Kidney (tissue), 13 donors: ENCODE measurements at regions not wholly inside any gene's neighbourhood (a gene's known extent, or its start where the extent isn't known, plus 50 kb on each side); places are given as distances from the start of the nearest gene placed in this dataset.

Experiments
- DNase-seq, 5 donors: peaks; one replicate each; pipeline ENCODE4 v3.0.0-alpha.2; 2013 to 2020
- FAIRE-seq: peaks from 2 replicates; lab custom pipeline; 2012; peaks lifted over from hg19 to GRCh38; lab: Jason Lieb, UNC
- H3K27ac ChIP-seq, 2 donors: one replicate each; pipeline ENCODE4 v1.7.0; 2013; ENCODE audit warnings: low read depth in 2 of 2, low read length in 2 of 2, inconsistent platforms in 1 of 2
- H3K27me3 ChIP-seq: one replicate; pipeline ENCODE4 v1.7.1; 2013; ENCODE audit warnings: low read length, inconsistent platforms; ENCODE audit not compliant: control insufficient read depth, insufficient read depth
- H3K36me3 ChIP-seq, 3 donors: one replicate each; pipeline versions ENCODE4 v1.7.0 to v1.7.1; 2013; ENCODE audit warnings: low read length in 3 of 3, control low read depth in 1 of 3, inconsistent platforms in 1 of 3; ENCODE audit not compliant: insufficient read depth in 3 of 3, control insufficient read depth in 2 of 3
- H3K4me1 ChIP-seq, 3 donors: one replicate each; pipeline versions ENCODE4 v1.7.0 to v1.7.1; 2013; ENCODE audit warnings: low read length in 3 of 3, inconsistent platforms in 1 of 3, low read depth in 1 of 3; ENCODE audit not compliant: control insufficient read depth in 2 of 3, insufficient read depth in 2 of 3
- H3K4me3 ChIP-seq, 3 donors: one replicate each; pipeline versions ENCODE4 v1.7.0 to v1.8.1; 2013; ENCODE audit warnings: low read length in 3 of 3, control low read depth in 1 of 3, inconsistent platforms in 1 of 3
- H3K9ac ChIP-seq, 3 donors: one replicate each; pipeline versions ENCODE4 v1.7.0 to v1.7.1; 2013; ENCODE audit warnings: low read length in 3 of 3, control low read depth in 1 of 3, inconsistent platforms in 1 of 3
- H3K9me3 ChIP-seq, 3 donors: one replicate each; pipeline versions ENCODE4 v1.7.0 to v1.7.1; 2013; ENCODE audit warnings: low read length in 3 of 3, control low read depth in 1 of 3, inconsistent platforms in 1 of 3; ENCODE audit not compliant: control insufficient read depth in 2 of 3, insufficient read depth in 1 of 3
- intact Hi-C: fragments of 100-400 bp; cut with DNase I; formaldehyde crosslinking; loops from one replicate; pipeline ENCODE4 v1.11.1; 2022
- TF ChIP-seq, protein P1 (sequence below): IDR thresholded peaks from 3 replicates; pipeline ENCODE4 v1.5.1; 2012; ENCODE audit warnings: mild to moderate bottlenecking, moderate library complexity, borderline replicate concordance; ENCODE audit not compliant: insufficient read depth; ENCODE audit errors: extremely low read depth
- donor health status: control.
- donor health status: control.
- donor health status: control.
- donor health status: control.
- donor health status: control.
- donor health status: DM: yes; HTN: yes; CAD: no.
- donor health status: Normal renal cell carcinoma (clear cell type).

DNA sequence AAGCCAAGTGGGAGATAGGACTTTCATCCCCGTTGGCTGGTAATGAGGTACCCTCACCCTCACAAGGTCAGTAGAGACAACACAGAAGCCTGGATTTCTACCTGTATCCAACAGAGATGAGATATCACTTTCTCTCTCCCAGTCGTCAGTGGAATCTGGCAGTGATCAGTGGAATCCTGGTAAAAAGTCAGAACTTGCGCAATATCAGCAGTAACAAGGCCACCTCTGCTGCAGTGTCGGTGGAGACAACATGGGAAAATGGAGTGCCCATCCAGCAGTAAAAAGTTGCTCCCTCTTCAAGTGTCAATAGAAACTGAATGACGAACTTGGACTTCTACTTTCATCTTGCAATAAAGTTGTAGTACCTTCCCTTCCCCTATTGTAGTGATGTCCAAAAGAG lies 615.9 kb downstream of the ETS1 start:
- H3K27me3 ChIP-seq, result no peaks in the 10 kb centered on the region
- TF ChIP-seq, protein P1, sequence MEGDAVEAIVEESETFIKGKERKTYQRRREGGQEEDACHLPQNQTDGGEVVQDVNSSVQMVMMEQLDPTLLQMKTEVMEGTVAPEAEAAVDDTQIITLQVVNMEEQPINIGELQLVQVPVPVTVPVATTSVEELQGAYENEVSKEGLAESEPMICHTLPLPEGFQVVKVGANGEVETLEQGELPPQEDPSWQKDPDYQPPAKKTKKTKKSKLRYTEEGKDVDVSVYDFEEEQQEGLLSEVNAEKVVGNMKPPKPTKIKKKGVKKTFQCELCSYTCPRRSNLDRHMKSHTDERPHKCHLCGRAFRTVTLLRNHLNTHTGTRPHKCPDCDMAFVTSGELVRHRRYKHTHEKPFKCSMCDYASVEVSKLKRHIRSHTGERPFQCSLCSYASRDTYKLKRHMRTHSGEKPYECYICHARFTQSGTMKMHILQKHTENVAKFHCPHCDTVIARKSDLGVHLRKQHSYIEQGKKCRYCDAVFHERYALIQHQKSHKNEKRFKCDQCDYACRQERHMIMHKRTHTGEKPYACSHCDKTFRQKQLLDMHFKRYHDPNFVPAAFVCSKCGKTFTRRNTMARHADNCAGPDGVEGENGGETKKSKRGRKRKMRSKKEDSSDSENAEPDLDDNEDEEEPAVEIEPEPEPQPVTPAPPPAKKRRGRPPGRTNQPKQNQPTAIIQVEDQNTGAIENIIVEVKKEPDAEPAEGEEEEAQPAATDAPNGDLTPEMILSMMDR, result no peak
- DNase-seq, result no peak

DNA sequence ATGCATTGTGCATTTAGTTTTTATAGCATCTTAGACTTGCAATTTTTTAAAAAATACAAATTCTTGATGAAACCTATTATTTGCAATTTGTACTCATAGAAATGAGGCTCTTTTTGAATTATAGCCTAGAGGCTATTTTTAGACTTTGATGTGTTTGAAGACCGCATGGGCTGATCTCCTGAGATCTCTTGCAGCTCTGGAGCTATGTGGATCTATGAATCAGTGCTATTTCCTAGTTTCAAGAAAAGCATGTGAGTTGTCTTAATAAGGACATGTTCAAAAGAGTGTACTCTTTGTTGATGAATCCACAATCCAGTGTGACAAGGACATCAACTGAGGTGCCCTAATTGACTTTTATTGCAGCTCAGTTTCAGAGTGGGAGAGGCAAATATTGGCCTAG lies 620.5 kb downstream of the ETS1 start:
- intact Hi-C loops, result no loop called here
- DNase-seq, result no peak
- TF ChIP-seq, protein P1, result no peak
- no peak overlapping the region for H3K9ac ChIP-seq
- no peaks in the 10 kb centered on the region for H3K27me3 ChIP-seq
- no peak for FAIRE-seq
- H3K9me3 ChIP-seq, result no peaks in the 10 kb centered on the region
- H3K4me3 ChIP-seq, result no peak overlapping the region
- H3K4me1 ChIP-seq, result no peaks in the 10 kb centered on the region
- no peaks in the 10 kb centered on the region for H3K36me3 ChIP-seq
- no peak overlapping the region for H3K27ac ChIP-seq

More for the DNA sequence above, 615.9 kb downstream of the ETS1 start:
- Histone ChIP-seq H3K9me3 (peaks cover 0 to 3% (median 0%) of the 10 kb centered on the region in 3 donors), H3K4me3 (no peak overlapping the region), H3K27ac (no peak overlapping the region), H3K9ac (no peak overlapping the region), H3K36me3 (no peaks in the 10 kb centered on the region), H3K4me1 (no peaks in the 10 kb centered on the region)
- intact Hi-C loops, result no loop called here
- no peak for FAIRE-seq

DNA sequence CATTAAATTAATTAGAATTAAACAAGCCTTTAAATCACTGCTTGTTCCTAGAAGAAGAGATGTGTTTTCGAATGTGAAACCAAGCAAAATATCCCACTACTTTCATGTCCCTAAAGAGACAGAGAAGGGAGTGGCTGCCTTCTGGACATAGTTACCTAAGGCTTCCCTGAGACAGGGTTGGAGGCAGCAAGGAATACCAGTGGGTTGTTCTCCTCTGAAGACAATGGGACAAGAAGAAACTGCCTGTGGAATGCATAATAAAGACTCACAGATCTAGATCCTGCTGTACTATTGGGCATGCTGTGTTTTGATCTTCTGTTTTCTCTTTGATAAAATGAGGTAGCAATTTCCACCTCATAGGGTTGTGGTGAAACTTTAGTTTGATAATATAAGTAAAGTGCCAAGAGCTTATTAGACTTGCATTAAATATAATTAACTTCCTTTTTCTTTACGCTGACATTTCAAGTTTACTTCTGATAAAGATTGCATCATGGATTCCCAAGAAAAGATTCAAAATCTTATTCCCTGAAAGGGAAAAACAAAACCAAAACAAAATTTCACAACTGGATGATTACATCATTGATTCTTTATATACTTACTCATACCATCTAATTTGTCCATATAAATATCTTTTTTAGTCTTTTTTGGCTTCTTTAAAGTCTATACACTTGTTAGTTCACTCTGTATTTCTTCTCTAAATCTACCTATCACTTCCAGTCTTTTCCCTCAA lies 621.3 kb downstream of the ETS1 start:
- DNase-seq (no peak), FAIRE-seq (no peak)
- no peaks in the 10 kb centered on the region for H3K36me3 ChIP-seq
- H3K9ac ChIP-seq, result no peak overlapping the region
- no peaks in the 10 kb centered on the region for H3K9me3 ChIP-seq
- TF ChIP-seq, protein P1, result no peak
- no peaks in the 10 kb centered on the region for H3K4me1 ChIP-seq
- H3K4me3 ChIP-seq, result no peak overlapping the region
- intact Hi-C loops, result no loop called here
- H3K27ac ChIP-seq, result no peak overlapping the region
- H3K27me3 ChIP-seq, result no peaks in the 10 kb centered on the region
